DND-41 (cell line): ENCODE measurements at regions not wholly inside any gene's neighbourhood (a gene's known extent, or its start where the extent isn't known, plus 50 kb on each side); places are given as distances from the start of the nearest gene placed in this dataset.

Experiments used
- ATAC-seq: fragments of 200-7000 bp; cut with Tn5 transposase; 3 replicates; pipeline ENCODE4 v1.9.1; 2021; ENCODE audit warnings: low read depth; ENCODE audit not compliant: insufficient read depth
- DNase-seq: peaks from one replicate; pipeline ENCODE4 v3.0.0-alpha.2; 2020
- H2AFZ ChIP-seq: 2 replicates; pipeline ENCODE4 v1.6.0; 2012; ENCODE audit warnings: low read depth, low read length
- H3K27ac ChIP-seq: 2 replicates; pipeline ENCODE4 v1.5.1; 2012; ENCODE audit warnings: low read length, inconsistent platforms
- H3K27me3 ChIP-seq: fragments of 200-600 bp; sonication (generic); 2 replicates; pipeline ENCODE4 v1.6.0; 2012; ENCODE audit warnings: low read length, mild to moderate bottlenecking, inconsistent platforms; ENCODE audit not compliant: insufficient read depth, poor library complexity
- H3K36me3 ChIP-seq: 2 replicates; pipeline ENCODE4 v1.5.1; 2012; ENCODE audit warnings: low read length, inconsistent platforms; ENCODE audit not compliant: insufficient read depth
- H3K4me1 ChIP-seq: 2 replicates; pipeline ENCODE4 v1.5.1; 2012; ENCODE audit warnings: mild to moderate bottlenecking, low read length; ENCODE audit not compliant: insufficient read depth
- H3K4me2 ChIP-seq: 2 replicates; pipeline ENCODE4 v1.6.0; 2012; ENCODE audit warnings: mild to moderate bottlenecking, moderate library complexity, low read length, inconsistent platforms; ENCODE audit not compliant: insufficient read depth
- H3K4me3 ChIP-seq, 2 experiments: fragments of 200-600 bp in 1 of 2; shearing (Covaris generic) in 1 of 2; 2 replicates each; pipeline ENCODE4 v1.5.1; 2012 to 2016; ENCODE audit warnings: inconsistent platforms in 2 of 2, low read length in 2 of 2, mild to moderate bottlenecking in 2 of 2, low read depth in 1 of 2, moderate library complexity in 1 of 2
- H3K79me2 ChIP-seq: 2 replicates; pipeline ENCODE4 v1.6.0; 2012; ENCODE audit warnings: low read length, inconsistent platforms; ENCODE audit not compliant: insufficient read depth
- H3K9ac ChIP-seq: 2 replicates; pipeline ENCODE4 v1.6.0; 2012; ENCODE audit warnings: low read depth, mild to moderate bottlenecking, inconsistent platforms, low read length, moderate library complexity
- H3K9me3 ChIP-seq: 2 replicates; pipeline ENCODE4 v1.5.1; 2012; ENCODE audit warnings: low read length, moderate library complexity, mild to moderate bottlenecking, inconsistent platforms; ENCODE audit not compliant: insufficient read depth, severe bottlenecking
- H4K20me1 ChIP-seq: 2 replicates; pipeline ENCODE4 v1.6.0; 2012; ENCODE audit warnings: low read length; ENCODE audit not compliant: insufficient read depth
- EZH2 ChIP-seq: IDR thresholded peaks from 3 replicates; pipeline ENCODE4 v1.6.1; 2012; ENCODE audit warnings: borderline replicate concordance, low read depth, mild to moderate bottlenecking, moderate library complexity, low read length, inconsistent platforms; ENCODE audit not compliant: severe bottlenecking
- TF ChIP-seq, protein P1 (sequence below): IDR thresholded peaks from 2 replicates; pipeline ENCODE4 v1.5.1; 2012; ENCODE audit warnings: borderline replicate concordance, low read length, moderate library complexity, mild to moderate bottlenecking; ENCODE audit not compliant: poor library complexity, severe bottlenecking; ENCODE audit errors: extremely low read depth

DNA sequence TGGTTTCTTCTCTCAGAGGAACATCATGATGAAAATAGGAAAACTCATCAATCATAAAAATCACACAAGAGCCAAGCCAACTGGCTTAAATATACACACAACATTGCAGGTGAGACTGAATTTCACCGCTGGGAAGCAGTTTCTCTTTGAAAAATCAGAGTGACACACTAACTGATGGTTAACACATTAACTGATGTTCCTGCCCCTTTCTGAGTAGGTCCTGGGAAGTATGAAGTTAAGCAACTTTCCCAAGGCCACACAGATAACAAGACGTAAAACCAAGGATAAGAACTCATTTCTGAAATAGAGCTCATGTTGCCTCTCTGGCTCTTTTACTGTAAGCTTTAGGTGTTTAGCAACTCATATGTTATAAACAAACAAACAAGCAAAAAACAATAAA, 813.7 kb upstream of the HS3ST1 start:
- H3K4me2 ChIP-seq, result no peak overlapping the region
- H3K27ac ChIP-seq, result no peak overlapping the region

DNA sequence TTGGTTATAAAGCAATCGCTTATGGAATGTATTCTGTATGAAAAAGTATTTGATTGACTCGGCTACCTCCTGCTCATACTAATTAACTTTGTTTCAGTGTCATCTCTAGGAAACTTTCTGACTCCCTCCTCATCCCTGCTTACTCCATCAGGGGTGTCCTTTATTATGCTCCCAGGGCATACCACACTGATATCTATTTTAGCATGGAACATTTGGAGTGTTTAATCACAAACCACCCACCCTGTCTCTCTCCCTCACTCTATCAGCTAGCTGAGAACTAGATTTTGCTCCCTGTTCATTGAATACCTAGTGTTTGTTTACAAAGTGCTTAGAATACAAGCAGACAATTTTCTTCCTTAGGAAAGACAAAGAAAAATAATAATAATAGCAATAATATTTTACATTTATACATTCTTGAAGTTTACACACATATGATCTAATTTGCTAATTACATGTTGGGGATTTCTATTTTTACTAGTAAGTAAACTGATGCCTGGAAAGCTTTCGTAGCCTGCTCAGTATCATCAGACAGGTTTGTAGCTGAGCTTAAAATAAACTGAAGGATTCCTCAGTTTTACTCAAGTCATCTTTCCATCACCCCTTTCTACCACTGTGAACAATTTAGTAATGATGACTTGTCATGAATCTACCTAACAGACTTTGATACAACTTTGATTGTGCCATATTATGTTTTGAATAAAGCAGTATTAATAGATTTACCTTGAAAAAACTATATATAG, 811.4 kb upstream of the HS3ST1 start:
- Histone ChIP-seq H3K79me2 (no peaks in the 10 kb centered on the region), H3K36me3 (no peaks in the 10 kb centered on the region), H3K27ac (no peak overlapping the region), H2AFZ (no peak overlapping the region), H3K9me3 (no peaks in the 10 kb centered on the region), H3K4me3 (no peak overlapping the region), H3K4me2 (no peak overlapping the region), H4K20me1 (no peaks in the 10 kb centered on the region), H3K27me3 (no peaks in the 10 kb centered on the region), H3K4me1 (no peaks in the 10 kb centered on the region), H3K9ac (no peak overlapping the region)
- no peak for TF ChIP-seq EZH2
- TF ChIP-seq, protein P1, sequence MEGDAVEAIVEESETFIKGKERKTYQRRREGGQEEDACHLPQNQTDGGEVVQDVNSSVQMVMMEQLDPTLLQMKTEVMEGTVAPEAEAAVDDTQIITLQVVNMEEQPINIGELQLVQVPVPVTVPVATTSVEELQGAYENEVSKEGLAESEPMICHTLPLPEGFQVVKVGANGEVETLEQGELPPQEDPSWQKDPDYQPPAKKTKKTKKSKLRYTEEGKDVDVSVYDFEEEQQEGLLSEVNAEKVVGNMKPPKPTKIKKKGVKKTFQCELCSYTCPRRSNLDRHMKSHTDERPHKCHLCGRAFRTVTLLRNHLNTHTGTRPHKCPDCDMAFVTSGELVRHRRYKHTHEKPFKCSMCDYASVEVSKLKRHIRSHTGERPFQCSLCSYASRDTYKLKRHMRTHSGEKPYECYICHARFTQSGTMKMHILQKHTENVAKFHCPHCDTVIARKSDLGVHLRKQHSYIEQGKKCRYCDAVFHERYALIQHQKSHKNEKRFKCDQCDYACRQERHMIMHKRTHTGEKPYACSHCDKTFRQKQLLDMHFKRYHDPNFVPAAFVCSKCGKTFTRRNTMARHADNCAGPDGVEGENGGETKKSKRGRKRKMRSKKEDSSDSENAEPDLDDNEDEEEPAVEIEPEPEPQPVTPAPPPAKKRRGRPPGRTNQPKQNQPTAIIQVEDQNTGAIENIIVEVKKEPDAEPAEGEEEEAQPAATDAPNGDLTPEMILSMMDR, result no peak
- no peak for DNase-seq
- ATAC-seq, result no peak

More for the DNA sequence above, 813.7 kb upstream of the HS3ST1 start:
- Histone ChIP-seq H3K27me3 (no peaks in the 10 kb centered on the region), H4K20me1 (no peaks in the 10 kb centered on the region), H3K4me3 (no peak overlapping the region), H3K4me1 (no peaks in the 10 kb centered on the region), H3K9ac (no peak overlapping the region), H3K79me2 (no peaks in the 10 kb centered on the region), H2AFZ (no peak overlapping the region), H3K9me3 (no peaks in the 10 kb centered on the region), H3K36me3 (no peaks in the 10 kb centered on the region)
- no peak for TF ChIP-seq EZH2
- TF ChIP-seq, protein P1, result no peak
- no peak for DNase-seq
- no peak for ATAC-seq

DNA sequence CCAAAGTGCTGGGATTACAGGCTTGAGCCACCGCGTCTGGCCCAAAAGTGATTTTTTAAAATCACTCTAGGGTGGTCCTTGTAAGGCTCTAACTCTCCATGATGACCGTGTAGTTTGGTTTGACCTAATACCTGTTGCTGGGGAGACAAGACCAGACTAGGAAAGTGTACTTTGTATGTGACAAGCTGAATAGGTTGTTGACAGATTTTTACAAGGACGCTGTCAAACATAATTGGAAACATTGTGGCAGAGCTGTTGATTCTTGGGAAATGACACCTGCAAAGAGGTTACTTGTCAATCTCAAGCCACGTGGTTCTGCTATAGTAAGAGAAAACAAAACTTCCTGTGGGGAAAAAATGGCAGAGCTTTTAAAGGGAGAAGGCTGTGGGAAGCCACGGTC, 802.4 kb upstream of the HS3ST1 start:
- Histone ChIP-seq H3K27ac (no peak overlapping the region), H3K4me3 (no peak overlapping the region), H3K79me2 (no peaks in the 10 kb centered on the region), H4K20me1 (no peaks in the 10 kb centered on the region), H3K27me3 (no peaks in the 10 kb centered on the region), H3K9me3 (no peaks in the 10 kb centered on the region), H3K36me3 (no peaks in the 10 kb centered on the region), H2AFZ (no peak overlapping the region), H3K4me2 (no peak overlapping the region), H3K9ac (no peak overlapping the region), H3K4me1 (no peaks in the 10 kb centered on the region)
- TF ChIP-seq, protein P1, result no peak
- no peak for TF ChIP-seq EZH2
- DNase-seq, result no peak
- ATAC-seq, result no peak
